CD4-positive, alpha-beta T cell treated with Interleukin-4 for 1 hour (primary cell): ENCODE measurements at regions not wholly inside any gene's neighbourhood (a gene's known extent, or its start where the extent isn't known, plus 50 kb on each side); places are given as distances from the start of the nearest gene placed in this dataset.

Experiments used
- DNase-seq, 2 donors: peaks; one replicate each; pipeline ENCODE4 v3.0.0-alpha.2; 2020 to 2022

DNA sequence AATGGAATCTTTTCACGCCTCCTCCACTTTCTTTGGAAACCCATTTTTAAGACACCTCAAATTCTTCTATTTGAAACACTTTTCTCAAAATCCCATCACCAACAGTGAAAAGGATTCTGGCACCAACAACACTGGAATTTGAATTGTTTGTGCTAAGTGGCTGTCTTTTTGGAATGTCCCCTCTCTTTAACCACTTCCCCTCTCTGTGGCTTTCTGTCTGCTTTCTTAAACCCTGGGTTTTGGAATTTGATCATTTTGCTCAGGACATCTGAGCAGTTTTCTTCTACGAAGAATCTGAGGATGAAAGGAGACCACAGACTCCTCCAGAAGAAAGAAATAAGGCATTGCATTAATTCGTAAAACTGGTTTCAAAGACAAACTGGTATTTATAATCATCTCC is 89.0 kb downstream of the MXRA5 start:
- DNase-seq, result no peak

DNA sequence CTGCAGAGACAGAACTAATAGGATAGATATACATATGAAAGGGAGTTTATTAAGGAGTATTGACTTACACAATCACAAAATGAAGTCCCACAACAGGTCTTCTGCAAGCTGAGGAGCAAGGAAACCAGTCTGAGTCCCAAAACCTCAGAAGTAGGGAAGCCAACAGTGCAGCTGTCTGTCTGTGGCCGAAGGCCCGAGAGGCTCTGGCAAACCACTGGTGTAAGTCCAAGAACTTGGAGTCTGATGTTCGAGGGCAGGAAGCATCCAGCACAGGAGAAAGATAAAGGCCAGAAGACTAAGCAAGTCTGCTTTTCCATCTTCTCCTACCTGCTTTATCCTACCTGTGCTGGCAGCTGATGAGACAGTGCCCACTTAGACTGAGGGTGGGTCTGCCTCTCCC is 89.6 kb downstream of the MXRA5 start:
- DNase-seq, result no peak

DNA sequence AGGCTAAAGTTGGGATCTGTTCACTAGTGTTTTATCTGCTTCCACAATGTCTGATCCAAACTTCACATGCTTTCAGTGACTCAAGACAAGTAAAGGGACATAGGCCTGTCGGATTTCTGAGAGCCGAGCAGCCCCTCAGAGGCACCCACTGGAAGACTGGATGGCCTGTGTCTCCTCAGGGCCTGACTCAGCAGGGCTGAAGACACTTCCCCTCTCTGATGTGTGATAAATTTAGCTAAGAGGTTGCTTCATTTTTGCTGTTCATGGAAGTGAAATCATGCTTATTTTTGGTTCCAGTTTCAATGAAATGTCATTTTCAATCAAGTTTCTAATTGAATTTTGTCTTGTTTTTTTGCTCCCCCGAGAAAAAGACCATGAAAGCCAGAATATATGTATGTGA is 93.7 kb downstream of the MXRA5 start:
- DNase-seq, result peak in 1 of 2 donors; percentile 26

- DNase-seq, result no peak
These were observed 95.5 kb downstream of the MXRA5 start for GRCh38 chrX:3250966-3251365.

GRCh38 chrX:3244955-3245354 is 101.5 kb downstream of the MXRA5 start:
- no peak for DNase-seq

DNA sequence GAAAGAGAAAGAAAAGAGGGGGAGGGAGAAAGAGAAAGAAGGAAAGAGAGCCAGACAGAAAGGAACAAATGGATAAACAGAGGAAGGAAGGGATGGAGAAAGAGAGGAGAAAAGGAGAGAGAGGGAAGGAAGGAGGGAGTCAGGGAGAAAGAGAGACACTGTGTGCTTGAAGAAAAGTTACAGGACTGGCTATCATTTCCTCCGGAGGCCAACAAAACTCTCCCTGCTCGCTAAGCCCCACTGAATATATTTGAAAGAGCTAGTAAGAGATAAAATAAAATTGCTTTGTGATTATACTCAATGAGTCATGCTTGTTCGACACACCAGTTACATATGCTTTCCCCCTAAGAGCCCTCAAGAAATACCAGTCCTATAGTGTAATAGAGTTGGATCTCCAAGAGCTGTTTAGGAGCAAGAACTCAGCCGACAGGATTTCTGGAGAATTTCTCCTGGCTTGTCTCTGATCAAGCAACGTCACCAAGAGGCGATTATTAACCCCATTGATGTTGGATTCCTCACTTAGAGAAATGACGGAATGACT is 102.2 kb downstream of the MXRA5 start:
- DNase-seq, result no peak

GRCh38 chrX:3232262-3232923 is 114.1 kb downstream of the MXRA5 start:
- DNase-seq, result no peak

DNA sequence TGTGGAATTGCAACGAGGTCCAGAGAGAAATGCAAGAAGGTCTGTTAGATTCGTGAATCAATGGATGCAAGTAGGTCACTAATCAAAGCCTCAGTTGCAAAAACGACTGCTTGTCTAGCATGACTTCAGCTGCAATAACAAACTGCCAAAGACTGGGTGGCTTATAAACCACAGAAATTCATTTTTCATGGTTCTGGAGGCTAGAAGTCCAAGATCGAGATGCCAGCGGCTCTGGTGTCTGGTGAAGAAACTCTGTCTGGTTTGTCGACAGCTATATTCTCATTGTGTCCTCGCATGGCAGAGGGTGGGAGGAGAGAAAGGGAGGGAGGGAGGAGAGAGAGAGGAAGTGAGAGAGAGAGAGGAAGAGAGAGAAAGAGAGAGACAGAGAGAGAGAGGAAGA is 114.7 kb downstream of the MXRA5 start:
- no peak for DNase-seq

GRCh38 chrX:3230496-3230895 is 116.0 kb downstream of the MXRA5 start:
- no peak for DNase-seq

- no peak for DNase-seq
These were observed 118.9 kb downstream of the MXRA5 start for GRCh38 chrX:3227526-3227925.

- no peak for DNase-seq
These were observed 120.4 kb downstream of the MXRA5 start for GRCh38 chrX:3226087-3226486.

DNA sequence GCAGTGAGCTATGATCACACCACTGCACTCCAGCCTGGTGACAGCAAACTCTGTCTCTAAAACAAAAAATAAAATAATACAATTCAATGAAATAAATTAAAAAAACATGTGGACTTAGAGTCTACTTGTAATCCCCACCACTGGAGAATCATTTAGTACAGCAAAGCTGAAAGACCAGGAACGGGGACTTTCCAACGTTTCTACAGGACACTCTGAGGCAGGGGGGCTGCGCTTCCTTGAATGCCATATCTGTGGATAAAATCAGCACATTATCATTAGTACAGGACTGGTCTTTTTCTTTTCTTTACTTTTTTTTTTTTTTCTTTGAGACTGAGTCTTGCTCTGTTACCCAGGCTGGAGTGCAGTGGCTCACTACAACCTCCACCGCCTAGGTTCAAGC is 124.8 kb downstream of the MXRA5 start:
- no peak for DNase-seq

GRCh38 chrX:3219667-3220066 is 126.8 kb downstream of the MXRA5 start:
- no peak for DNase-seq

GRCh38 chrX:3219231-3219630 is 127.2 kb downstream of the MXRA5 start:
- no peak for DNase-seq

GRCh38 chrX:3218442-3218841 is 128.0 kb downstream of the MXRA5 start:
- no peak for DNase-seq

- DNase-seq, result no peak
These were observed 129.8 kb downstream of the MXRA5 start for GRCh38 chrX:3216581-3217180.

- DNase-seq, result no peak
These were observed 131.2 kb downstream of the MXRA5 start for GRCh38 chrX:3215249-3215648.

DNA sequence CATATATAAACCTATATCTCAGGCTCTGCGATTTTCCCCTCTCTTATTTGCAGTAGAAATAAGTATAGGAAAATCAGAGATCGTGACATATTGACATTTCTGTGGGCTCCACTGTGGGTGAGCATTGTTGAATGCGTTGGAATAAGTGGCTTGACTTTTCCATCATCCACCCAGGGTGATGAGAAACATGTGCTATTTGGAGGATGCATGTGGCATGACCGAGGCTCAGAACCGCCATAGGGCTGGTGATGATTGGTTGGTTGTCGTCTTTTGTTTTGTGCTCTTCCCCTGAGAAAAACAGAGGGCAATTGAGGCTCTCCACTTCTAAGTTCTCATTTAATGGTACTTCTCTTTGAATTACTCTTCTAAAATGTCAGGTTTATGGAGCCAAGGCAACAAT is 140.1 kb downstream of the MXRA5 start:
- DNase-seq, result no peak

GRCh38 chrX:3204606-3205005 is 141.8 kb downstream of the MXRA5 start:
- no peak for DNase-seq

GRCh38 chrX:3195845-3196244 is 150.6 kb downstream of the MXRA5 start:
- DNase-seq, result no peak

- DNase-seq, result no peak
These were observed 151.6 kb downstream of the ARSF start for GRCh38 chrX:3192835-3193234.

- DNase-seq, result no peak
These were observed 150.5 kb downstream of the ARSF start for GRCh38 chrX:3191796-3192195.

DNA sequence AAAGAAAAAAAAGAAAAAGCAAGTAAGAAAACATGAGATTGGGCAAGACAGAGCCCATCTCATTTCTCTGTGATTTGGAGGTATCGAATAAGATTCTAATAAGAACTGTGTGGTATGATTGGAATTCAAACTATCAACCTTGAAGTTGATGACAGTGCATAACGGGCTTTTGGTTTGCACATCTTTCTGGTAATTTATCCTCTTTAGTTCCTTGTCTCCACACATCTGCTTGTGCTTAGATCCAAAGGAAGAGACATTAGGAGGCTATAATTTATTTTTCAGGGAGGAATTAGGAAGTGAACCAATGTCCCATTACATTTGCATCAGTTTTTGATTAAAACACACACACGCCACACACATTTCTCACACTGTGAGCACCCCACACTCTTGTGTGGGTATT is 149.9 kb downstream of the ARSF start:
- no peak for DNase-seq

DNA sequence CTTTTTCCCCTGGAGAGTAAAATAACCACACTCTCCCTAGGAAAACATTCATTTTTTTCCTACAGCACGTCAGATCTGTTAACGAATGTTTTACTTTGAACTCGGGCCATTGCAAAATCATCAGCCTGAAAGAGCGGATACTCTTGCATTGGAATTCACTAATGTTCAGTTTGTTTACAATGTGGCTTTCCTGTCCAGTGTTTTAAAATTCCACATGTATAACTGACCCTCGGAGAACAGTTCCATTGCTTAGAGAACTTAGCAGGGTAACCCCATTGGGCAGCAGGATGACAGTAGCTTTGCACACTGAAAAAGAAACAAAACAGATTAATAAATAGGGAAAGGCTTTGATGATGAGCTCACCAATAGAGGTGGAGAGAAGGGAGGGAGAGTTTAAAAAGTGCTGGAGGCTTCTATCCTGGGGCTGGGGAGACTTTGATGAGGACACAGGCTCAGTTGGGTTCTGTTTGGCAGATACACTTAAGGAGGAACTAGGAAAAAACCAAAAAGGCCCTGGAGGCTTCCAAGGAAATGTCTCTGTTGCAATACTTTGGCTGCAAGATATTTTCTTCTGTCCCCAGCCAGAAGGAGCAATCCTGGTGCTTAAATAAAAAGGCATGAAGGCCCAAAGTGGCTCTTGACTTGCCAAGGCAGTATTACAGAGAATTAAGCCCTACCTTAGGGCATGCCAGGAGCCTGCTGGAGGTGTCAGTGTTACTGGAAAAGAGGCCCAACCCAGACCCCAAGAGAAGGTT is 143.1 kb downstream of the ARSF start:
- no peak for DNase-seq
